Mucosa of rectum (tissue), 2 donors: ENCODE measurements at regions not wholly inside any gene's neighbourhood (a gene's known extent, or its start where the extent isn't known, plus 50 kb on each side); places are given as distances from the start of the nearest gene placed in this dataset.
"Not testable (repeated sequence)": the region's sequence is repeated elsewhere in the genome, so short reads cannot be mapped to it uniquely, and the experiment has no call there.

Experiments used
- H3K27ac ChIP-seq, 2 donors: one replicate each; pipeline ENCODE4 v1.7.0; 2013; ENCODE audit warnings: inconsistent platforms in 2 of 2, low read depth in 2 of 2, low read length in 2 of 2
- H3K27me3 ChIP-seq, 2 donors: one replicate each; pipeline ENCODE4 v1.7.0; 2013; ENCODE audit warnings: low read length in 2 of 2; ENCODE audit not compliant: control insufficient read depth in 2 of 2, insufficient read depth in 2 of 2
- H3K36me3 ChIP-seq, 2 donors: one replicate each; pipeline ENCODE4 v1.7.0; 2013; ENCODE audit warnings: low read length in 2 of 2; ENCODE audit not compliant: control insufficient read depth in 2 of 2, insufficient read depth in 2 of 2
- H3K4me1 ChIP-seq, 2 donors: one replicate each; pipeline ENCODE4 v1.7.0; 2013; ENCODE audit warnings: low read length in 2 of 2, mild to moderate bottlenecking in 1 of 2; ENCODE audit not compliant: control insufficient read depth in 2 of 2, insufficient read depth in 2 of 2
- H3K4me3 ChIP-seq, 2 donors: one replicate each; pipeline ENCODE4 v1.7.0; 2013; ENCODE audit warnings: low read length in 2 of 2
- H3K9ac ChIP-seq, 2 donors: one replicate each; pipeline ENCODE4 v1.7.0; 2013; ENCODE audit warnings: low read length in 2 of 2, low read depth in 1 of 2, mild to moderate bottlenecking in 1 of 2
- H3K9me3 ChIP-seq, 2 donors: one replicate each; pipeline ENCODE4 v1.7.0; 2013; ENCODE audit warnings: low read length in 2 of 2; ENCODE audit not compliant: control insufficient read depth in 2 of 2
- donor health status: healthy.
- donor health status: Normal muscosa, but diverticular disease.

DNA sequence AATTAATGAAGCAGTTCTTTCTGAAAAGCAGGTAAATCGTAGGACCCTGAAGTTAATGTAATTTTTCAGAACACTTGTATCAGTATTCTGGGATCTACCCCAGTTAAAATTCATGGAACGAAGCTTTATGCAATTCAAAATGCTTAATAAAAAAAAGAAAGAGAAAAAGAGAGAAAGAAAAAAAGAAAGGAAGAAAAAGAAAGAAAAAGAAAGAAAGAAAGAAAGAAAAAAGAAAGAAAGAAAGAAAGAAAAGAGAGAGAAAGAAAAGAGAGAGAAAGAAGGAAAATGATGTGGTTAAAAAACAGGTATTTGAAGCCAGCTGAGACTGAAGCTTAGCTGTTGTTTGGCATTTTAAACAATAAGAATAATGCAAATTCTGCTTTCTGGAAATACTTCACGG is 427.4 kb upstream of the AKR1E2 start:
- Histone ChIP-seq H3K27me3 (no peaks in the 10 kb centered on the region), H3K27ac (no peak overlapping the region), H3K36me3 (no peaks in the 10 kb centered on the region), H3K9ac (no peak overlapping the region), H3K4me3 (no peak overlapping the region), H3K4me1 (no peaks in the 10 kb centered on the region), H3K9me3 (no peaks in the 10 kb centered on the region)

DNA sequence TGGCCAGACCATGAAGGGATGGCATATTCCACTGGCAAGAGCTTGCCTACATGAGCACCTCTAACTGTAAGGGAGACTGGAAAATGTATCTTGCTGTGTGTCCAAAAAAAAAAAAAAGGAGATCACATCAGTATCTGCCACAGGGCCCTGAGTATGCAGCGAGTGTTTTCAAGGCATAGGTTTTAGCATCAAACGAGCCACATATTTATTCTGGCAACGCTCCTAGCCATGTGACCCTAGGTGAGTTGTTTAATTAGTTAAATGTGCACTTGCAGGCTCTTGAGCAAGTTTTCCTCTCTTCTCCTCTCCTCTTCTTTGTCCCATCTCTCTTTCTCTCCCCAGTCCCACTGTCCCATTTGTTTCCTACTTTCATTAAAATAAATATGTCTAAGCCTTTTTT is 428.7 kb upstream of the AKR1E2 start:
- Histone ChIP-seq H3K9me3 (no peaks in the 10 kb centered on the region), H3K9ac (no peak overlapping the region), H3K27ac (no peak overlapping the region)

DNA sequence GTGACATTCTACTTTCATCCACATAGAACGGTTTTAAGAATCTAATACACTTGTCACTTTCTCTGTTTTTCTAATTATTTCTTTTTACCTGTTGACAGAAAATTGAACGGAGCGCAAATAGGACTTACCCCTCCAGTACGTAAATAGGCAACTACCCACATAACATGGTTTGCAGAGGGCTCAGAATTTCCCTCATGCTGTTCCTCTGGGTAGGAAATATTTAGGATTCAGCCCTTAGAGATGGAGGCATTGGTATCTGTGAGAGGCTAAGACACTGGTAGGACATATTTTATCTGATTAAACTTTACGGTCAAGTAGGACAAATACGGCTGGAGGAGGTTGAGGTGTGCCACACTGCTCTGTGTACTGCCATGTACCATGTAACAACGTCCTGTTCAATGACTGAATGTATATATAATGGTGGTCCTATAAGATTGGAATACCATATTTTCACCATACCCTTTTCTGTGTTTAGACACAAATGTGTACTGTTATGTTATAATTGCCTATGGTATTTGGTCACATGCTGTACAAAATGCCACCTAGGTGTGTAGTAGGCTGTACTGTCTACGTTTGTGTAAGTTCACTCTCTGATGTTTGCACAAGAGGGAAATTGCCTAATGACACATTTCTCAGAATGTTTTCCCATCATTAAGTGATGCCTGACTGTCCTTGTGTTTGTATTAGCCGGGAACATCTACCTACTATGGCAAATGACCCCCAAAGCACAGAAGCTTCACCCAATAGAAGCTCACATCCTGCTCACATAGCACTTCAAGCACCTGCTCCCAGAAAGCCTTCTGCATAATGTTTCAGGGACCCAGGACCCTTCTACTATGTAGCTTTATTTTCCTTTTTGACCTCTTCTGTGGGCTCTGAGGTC is 429.4 kb upstream of the AKR1E2 start:
- no peaks in the 10 kb centered on the region for H3K27me3 ChIP-seq
- no peak overlapping the region for H3K9ac ChIP-seq
- no peaks in the 10 kb centered on the region for H3K9me3 ChIP-seq
- no peaks in the 10 kb centered on the region for H3K4me1 ChIP-seq
- H3K4me3 ChIP-seq = no peak overlapping the region
- H3K36me3 ChIP-seq = no peaks in the 10 kb centered on the region
- H3K27ac ChIP-seq = no peak overlapping the region

More for the DNA sequence above, 428.7 kb upstream of the AKR1E2 start:
- H3K4me1 ChIP-seq = no peaks in the 10 kb centered on the region
- no peaks in the 10 kb centered on the region for H3K27me3 ChIP-seq
- H3K4me3 ChIP-seq = no peak overlapping the region
- no peaks in the 10 kb centered on the region for H3K36me3 ChIP-seq

DNA sequence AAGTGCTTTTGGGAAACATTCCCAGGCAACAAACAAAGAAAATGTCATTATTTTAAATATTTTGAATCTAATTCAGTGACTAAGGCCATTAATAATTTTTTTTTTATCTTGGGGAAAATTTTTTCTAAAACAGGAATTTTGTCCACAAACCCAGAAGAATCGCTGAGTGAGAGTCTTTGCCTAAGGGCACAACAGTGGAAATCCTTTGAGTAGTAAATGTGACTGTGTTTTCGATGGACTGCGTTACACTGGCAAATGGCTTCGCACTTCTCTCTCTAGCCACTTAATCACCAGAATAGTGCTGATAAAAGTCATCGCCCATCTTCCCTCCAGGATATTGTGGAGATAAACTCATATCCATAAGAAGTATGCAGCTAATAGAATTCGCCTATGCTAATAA is 430.3 kb upstream of the AKR1E2 start:
- no peak overlapping the region for H3K27ac ChIP-seq
- no peaks in the 10 kb centered on the region for H3K9me3 ChIP-seq
- no peaks in the 10 kb centered on the region for H3K4me1 ChIP-seq
- no peak overlapping the region for H3K4me3 ChIP-seq
- no peaks in the 10 kb centered on the region for H3K27me3 ChIP-seq
- H3K36me3 ChIP-seq = no peaks in the 10 kb centered on the region
- no peak overlapping the region for H3K9ac ChIP-seq

DNA sequence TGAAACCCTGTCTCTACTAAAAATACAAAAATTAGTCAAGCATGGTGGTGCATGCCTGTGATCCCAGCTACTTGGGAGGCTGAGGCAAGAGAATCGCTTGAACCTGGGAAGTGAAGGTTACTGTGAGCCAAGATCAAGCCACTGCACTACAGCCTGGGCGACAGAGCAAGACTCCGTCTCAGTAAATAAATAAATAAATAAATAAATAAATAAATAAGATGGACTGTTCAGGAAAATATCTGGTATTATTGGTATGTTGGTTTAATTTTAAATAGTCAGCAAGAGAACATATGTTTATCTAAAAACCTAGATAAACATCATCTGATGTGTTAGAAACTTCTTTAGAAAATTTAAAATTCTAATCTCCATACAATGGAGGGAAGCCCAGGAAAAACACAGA is 431.6 kb upstream of the AKR1E2 start:
- H3K36me3 ChIP-seq, H3K27me3 ChIP-seq: not testable (repeated sequence)

GRCh38 chr10:4391683-4392082 is 434.3 kb upstream of the AKR1E2 start:
- Histone ChIP-seq H3K4me1 (no peaks in the 10 kb centered on the region), H3K9ac (no peak overlapping the region), H3K27ac (no peak overlapping the region), H3K36me3 (no peaks in the 10 kb centered on the region), H3K4me3 (no peak overlapping the region), H3K27me3 (no peaks in the 10 kb centered on the region), H3K9me3 (no peaks in the 10 kb centered on the region)

More for the DNA sequence above, 431.6 kb upstream of the AKR1E2 start:
- H3K27ac ChIP-seq, H3K9me3 ChIP-seq, H3K9ac ChIP-seq, H3K4me3 ChIP-seq, H3K4me1 ChIP-seq: not testable (repeated sequence)

GRCh38 chr10:4390219-4390618 is 435.8 kb upstream of the AKR1E2 start:
- H3K36me3 ChIP-seq = no peaks in the 10 kb centered on the region
- H3K4me1 ChIP-seq = no peaks in the 10 kb centered on the region
- no peak overlapping the region for H3K27ac ChIP-seq
- no peak overlapping the region for H3K4me3 ChIP-seq
- H3K9ac ChIP-seq = no peak overlapping the region
- H3K9me3 ChIP-seq = no peaks in the 10 kb centered on the region
- no peaks in the 10 kb centered on the region for H3K27me3 ChIP-seq

DNA sequence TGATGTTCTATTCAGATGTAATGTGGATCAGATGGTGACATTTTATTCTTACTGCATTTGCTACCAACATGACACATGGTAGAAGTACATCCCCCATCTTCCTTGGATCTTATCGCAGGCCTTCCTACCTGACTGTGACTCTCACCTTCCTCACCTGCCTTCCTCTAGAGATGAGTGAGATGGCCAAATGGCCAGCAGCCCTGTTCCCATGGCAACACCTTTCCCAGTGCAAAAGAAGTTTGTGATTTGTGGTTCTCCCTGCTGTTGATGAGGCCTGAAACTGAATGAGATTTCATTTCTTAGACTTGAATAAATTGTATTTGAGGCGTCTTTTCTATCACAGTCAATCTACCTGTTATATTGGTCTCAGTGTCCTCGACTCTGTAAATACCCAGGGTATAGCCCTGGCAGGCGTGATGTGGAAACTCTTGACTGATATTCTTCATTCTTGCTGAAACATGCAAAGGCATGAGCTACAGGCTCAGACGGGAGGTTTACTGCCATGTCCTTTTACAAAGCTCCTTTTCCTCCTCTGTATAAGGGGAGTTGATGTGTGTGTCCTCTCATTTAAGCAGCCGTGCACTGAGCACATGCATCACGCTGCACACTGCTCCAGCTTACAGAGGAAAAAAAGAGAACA is 440.7 kb upstream of the AKR1E2 start:
- H3K9ac ChIP-seq = no peak overlapping the region
- H3K4me1 ChIP-seq = no peaks in the 10 kb centered on the region
- no peak overlapping the region for H3K4me3 ChIP-seq
- no peak overlapping the region for H3K27ac ChIP-seq
- no peaks in the 10 kb centered on the region for H3K36me3 ChIP-seq
- no peaks in the 10 kb centered on the region for H3K27me3 ChIP-seq
- no peaks in the 10 kb centered on the region for H3K9me3 ChIP-seq

DNA sequence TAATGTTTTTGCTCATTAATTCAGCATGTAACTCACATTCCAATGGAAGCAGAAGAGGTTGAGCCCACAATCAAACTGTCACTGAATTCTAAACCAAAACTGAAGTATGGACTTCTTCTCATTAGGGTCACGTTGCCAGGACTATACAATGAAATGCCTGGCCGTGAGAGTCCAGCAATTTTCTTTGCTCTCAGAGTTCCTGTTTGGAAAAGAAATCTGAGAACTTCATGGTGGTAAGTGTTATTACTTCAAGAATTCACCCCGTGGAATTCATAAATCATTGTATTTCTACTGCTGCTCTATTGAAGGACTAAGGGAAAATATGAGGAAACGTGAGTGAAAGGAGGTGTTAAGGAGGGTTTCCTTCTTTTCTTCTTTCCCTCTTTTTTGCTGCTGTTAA is 441.8 kb upstream of the AKR1E2 start:
- Histone ChIP-seq H3K4me1 (no peaks in the 10 kb centered on the region), H3K27me3 (no peaks in the 10 kb centered on the region), H3K4me3 (no peak overlapping the region), H3K9me3 (no peaks in the 10 kb centered on the region), H3K9ac (no peak overlapping the region), H3K36me3 (no peaks in the 10 kb centered on the region), H3K27ac (no peak overlapping the region)

- Histone ChIP-seq H3K27ac (no peak overlapping the region), H3K9ac (no peak overlapping the region), H3K36me3 (no peaks in the 10 kb centered on the region), H3K4me3 (no peak overlapping the region), H3K4me1 (no peaks in the 10 kb centered on the region), H3K9me3 (no peaks in the 10 kb centered on the region), H3K27me3 (no peaks in the 10 kb centered on the region)
Observed at GRCh38 chr10:4383651-4384098, 442.3 kb upstream of the AKR1E2 start.
